Frontal cortex (tissue), 3 donors: ENCODE measurements at regions not wholly inside any gene's neighbourhood (a gene's known extent, or its start where the extent isn't known, plus 50 kb on each side); places are given as distances from the start of the nearest gene placed in this dataset.

Source experiments
- DNase-seq, 2 donors: peaks; one replicate each; pipeline ENCODE4 v3.0.0; 2012; ENCODE audit warnings: low spot score in 2 of 2
- FAIRE-seq: peaks from 2 replicates; lab custom pipeline; 2012; peaks lifted over from hg19 to GRCh38; lab: Jason Lieb, UNC
- donor health status: control.
- donor health status: control.
- donor health status: control.

DNA sequence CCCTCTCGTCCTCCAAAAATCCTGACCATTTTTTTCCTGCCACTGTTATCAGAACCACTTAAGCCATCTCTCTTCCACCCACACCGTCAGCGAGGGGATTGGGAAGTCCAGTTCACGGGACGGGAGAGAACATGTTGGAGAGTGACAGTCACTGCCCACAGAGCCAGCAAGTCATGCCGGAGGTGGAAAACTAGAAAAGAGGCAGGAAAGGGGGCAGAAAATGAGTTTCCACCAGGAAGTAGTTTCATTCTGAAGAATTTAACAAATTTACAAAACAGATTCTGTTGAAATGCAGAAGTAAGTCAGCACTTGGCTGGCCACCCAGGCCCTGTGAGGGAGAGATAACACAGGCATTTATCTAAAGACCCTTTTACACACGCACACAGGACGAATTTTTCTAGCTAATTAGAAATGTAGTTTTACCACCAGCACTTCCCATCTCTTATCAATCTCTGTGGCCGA is 431.3 kb downstream of the TSN start:
- DNase-seq (no peak), FAIRE-seq (no peak)

DNA sequence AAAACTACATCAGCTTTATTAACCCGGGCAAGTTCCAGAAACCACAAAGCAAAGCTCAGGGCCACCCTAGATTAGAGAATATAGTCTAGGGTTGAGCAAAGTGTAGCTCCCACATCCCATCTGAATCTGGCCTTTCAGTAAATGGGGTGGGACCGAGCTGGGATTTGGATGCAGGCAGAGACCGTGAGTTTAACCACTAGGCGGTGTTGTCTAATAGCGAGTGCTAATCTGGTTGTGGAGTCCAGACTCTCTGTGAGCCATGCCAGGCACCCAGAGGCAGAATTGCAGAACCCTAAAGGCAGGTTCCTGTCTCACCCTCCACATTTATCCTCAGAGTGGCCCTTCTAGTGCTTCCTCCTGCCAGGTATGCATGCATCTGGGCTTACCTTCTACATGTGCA is 435.9 kb downstream of the TSN start:
- no peak for DNase-seq
- FAIRE-seq: no peak

DNA sequence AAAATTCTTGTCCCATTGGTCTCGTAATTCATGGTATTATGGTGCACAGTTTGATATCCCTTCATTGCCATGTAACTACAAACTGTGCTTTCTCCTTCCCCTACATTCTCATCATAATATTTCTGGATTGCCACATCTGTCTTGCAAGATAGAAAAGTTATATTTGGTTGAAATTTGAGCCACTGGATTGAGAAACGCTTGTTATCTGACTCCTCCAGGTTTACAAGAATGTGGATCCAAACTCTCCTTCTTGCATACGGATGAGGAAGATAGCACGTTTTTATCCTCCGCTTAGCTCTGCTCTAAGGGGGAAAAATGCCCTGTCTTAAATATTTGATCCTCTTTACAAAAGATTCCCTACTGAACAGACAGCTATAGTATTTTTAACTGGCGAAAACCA is 438.2 kb downstream of the TSN start:
- FAIRE-seq: no peak
- no peak for DNase-seq

DNA sequence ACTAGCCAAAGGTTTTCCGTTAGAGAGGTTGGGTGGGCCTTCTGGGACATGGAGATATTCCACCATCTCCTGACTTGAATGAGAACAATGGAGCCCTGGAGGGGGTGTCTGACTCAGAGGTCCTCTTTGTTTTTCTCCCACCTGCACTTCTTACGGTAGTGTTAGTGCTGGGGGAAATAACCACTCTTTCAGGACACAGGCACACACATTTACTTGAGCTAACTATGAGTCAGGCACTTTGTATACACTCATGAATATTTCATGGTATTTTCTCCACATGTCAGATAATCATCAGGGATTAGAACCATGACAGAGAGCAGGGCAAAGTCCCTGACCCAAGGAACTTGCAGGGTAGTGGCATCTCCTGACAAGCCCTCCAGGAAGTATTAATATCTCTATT is 439.1 kb downstream of the TSN start:
- DNase-seq (no peak), FAIRE-seq (no peak)

DNA sequence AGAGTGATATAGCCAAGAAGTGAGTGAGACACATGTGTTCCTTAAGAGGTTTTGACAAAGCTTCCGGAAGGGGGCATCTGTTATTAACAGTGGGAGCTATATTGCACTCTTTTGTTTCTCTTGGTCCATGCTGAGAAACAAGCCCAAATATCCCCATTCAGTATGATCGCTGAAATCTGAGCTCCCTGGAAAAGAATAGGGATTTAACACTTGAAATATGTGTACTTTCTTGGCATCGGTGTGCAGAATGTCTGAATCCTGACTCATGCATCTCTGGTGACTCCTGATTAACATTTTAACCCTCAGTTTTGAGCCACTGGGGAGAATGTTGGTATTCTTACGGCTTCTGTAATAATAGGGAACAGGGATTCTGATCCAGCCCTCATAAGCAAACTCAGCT is 448.1 kb downstream of the TSN start:
- no peak for FAIRE-seq
- no peak for DNase-seq

DNA sequence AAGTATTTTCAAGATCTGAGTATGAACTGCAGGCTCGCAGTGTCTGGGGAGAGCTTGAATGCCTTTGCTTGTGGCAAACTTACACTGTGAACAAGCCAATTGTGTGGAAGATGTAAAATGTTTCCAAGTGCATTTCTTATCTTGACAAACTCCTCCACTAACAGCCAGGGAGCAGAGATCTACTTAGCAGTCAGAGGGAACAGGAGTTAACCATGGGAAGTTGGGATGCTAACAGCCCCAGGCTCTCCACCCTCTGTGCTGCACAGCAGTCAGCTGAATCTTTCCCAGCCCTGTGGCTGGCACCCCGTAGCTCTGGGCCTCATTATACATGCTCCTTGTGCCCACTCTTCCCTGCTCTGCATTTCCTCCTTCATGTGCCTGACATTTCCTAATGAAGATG is 450.2 kb downstream of the TSN start:
- FAIRE-seq: no peak
- DNase-seq: no peak

DNA sequence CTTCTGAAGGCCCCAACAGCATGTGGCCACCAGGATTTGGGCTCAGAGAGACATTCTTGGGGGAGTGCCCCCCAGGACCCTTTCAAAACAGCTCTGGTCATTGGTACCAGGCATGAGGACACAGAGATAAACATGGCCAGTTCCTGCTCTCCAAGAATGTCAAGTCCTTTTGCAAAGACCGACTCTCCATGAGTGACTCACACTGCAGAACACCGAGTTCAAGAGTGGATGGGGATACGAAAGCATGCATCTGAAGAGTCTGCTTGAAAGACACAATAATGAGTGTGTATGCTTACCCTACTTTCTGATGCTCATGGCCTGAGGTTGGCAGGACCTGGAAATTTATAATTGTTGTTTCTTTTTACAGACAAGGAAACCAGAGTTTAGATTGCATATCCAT is 450.6 kb downstream of the TSN start:
- FAIRE-seq (no peak), DNase-seq (no peak)

DNA sequence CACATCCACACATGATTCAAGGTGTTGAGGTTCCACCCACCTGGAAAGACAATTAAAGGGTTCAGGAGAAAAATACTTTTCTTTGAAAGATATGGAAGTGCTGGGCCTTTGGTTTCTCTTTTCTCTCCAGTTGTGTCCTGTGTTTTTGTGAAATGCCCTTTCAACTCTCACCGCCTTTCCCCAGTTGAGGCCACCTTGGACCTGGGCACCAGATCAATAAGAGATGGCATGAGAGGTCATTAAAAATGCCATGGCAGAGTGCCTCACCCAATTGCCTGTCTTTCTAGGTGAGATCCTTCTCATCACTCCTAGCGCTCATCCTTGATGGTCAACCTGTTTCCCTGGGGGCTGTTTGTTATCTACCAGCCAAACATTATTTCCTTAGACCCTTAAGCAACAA is 453.9 kb downstream of the TSN start:
- FAIRE-seq (no peak), DNase-seq (no peak)

DNA sequence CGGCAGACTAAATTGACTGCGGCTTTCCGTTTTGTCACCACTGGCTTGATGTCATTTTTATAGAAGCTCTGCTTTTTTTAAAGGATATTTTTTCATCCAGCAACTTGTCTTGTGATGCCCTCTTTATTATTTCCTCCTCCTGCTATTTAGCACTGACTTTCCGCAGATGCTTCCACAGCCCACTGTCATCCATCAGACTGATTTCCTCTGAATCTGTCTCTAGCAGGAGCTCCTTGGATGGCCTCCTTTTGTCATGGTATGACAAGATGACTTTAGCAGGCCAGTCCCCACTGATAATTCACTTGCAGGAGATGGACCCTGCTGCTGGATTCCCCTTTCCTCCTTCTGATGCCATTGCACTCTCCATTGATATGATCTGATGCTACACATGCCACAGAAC is 454.6 kb downstream of the TSN start:
- no peak for DNase-seq

DNA sequence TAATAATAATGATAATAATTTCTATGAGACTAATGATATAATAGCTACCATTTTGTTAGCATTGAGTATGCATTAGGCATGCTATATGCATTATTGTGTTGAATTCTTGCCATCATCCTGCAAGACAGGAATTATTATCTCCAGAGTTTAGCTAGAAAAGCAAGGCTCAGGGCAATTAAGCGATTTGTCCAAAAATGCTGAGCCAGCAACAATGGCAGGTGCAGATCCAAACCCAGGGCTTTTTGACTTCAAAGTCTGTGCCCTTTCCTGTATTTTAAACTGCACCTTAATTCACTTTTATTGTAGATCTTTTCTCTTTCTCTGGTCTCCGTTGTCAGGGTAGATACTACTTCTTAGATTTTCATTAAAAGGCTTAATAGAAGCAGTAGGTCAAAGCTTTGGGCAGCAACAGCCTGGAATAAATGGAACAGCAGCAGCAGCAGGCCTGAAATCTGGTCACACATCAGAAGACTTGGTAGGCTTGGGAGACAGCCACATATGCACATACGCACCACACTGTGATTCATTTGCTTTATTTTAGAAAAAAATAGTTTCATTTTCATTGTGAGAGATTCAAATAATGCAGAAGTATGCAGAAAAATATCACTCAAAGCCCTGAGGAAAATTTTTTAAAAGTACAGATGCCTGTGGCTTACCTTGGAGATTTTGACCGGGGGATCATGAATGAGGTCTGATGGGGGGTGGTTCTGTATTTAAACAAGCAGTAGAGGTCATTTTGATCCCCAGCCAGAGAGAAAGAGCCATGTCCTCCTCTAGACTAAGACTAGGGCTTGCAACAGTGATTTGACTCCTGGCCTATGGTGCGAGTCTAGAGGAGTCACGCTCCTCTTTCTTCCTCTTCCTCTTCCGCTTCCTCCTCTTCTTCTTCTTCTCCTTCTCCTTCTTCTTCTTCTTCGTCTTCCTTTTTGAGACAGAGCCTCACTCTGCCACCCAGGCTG is 455.7 kb downstream of the TSN start:
- FAIRE-seq (no peak), DNase-seq (no peak)

More for the DNA sequence above, 454.6 kb downstream of the TSN start:
- FAIRE-seq: no peak

DNA sequence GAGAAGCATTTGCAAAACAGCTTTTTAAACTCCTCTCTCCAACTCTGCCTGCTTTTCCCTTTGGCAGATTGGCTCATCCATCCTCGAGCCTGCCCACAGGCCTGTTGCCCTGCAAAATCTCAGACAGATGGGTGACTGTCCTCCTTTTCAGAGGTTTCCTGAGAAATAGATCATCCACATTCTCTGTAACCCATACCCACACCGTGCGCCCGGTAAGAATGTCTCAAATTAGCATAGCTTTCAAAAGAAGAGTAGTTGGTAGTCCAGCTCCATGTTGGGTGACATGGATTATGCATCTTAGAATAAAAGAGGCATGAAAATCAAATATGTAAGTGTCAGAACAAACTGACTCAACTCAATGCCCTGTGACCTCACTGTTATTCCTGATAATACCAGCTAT is 457.9 kb downstream of the TSN start:
- DNase-seq (no peak), FAIRE-seq (no peak)

DNA sequence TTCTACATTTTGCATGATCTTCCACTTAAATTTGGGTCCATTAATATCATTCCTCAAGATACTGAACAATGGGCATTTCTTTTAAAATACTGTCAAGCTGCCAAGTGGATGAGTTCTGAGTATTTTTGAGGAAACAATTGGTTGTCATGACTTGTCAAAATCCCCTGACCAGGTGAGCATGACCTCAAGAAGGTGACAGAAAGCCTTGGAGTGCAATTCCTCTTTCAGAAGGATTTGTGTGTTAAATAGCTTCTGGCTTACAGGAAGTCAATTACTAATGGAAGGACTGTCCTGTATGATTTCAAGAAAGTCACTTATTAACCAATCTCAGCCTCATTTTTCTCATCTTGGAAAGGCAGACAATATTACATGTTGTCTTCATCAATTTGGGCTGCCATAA is 460.6 kb downstream of the TSN start:
- FAIRE-seq (no peak), DNase-seq (no peak)

DNA sequence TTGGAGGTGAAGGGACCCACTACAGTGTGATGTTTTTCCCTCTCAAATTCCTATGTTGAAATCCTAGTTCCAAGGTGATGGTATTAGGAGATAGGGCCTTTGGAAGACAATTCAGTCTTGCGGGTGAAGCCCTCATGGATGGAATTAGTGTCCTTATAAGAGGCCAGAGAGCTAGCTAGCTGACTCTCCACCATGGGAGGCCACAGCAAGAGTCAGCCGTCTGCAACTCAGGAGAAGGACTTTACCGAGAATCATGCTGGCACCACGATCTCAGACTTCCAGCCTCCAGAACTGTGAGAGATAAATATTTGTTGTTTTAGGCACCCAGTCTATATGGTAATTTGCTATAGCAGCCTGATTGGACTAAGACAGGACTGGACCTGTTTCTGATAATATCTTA is 461.4 kb downstream of the TSN start:
- DNase-seq (no peak), FAIRE-seq (no peak)

DNA sequence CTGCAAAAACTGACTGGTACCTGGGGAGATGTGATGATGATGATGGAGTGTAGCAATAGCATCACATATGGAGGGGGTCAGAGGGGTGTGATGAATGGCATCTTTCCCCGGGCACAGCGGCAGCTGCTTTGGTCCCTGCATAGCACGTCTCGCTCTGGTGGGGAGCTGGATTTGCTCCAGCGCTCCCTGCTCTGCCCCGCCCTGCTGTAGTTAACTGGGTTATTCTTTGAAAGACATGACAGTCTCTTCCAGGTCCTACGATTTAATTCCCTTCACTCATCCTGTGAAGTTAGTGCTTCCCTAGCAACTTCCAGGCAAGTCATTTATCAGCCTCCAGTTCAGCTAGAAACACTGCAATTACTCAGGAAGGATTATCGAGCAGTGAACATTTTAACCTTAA is 463.1 kb downstream of the TSN start:
- no peak for FAIRE-seq
- no peak for DNase-seq

DNA sequence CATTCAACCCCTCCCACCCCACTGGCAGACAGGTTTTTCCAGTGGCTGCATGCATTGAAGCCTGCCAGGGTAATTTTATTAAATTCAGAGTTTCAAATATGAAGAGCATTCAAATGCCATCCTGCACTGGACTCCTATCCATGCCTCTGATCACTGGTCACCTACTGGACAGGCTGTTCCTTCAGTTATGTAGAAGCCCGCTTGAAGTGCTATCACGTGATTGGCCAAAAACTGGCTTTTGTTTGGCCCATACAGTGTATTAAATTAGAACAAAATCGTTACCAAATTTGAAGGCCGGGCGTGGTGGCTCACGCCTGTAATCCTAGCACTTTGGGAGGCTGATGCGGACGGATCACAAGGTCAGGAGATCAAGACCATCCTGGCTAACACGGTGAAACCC is 464.1 kb downstream of the TSN start:
- no peak for DNase-seq
- no peak for FAIRE-seq

DNA sequence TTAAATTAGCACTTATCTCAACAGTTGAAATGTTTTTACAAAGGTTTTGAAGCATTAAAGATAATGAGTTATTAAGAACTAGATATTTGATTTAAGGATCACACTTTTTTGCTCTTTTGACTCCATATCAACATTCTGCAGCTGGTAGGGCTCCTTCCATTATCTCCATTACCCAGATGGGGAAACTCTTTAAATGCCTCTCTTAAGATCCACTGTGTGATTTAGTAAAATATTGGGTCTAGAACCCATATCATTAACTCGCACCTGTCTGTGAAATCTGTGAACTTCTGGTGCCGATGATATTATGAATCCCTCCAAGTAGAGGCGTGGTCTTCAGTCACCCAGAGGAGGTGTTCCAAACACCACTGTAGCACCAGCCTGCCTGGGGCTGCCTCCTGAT is 466.2 kb downstream of the TSN start:
- no peak for DNase-seq
- FAIRE-seq: no peak

DNA sequence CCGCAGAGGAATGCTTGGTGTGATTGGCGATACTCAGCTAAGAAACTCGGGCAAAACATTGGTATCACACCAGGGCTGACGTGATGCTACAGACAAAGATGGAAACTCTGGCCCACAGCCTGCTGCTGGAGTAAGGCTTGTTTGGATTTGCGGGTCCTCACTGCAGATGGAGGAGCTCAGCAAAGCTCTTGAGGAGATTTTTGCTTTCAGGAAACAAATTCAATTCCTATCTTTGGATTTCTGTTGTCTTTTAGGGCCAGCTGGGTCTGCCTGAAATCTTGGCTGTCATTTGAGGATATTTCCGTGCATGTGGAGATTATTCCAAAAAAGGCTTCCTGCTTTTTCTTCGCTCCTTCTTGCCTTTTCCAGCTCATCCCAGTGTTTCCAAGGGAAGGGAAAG is 475.8 kb downstream of the TSN start:
- DNase-seq (no peak), FAIRE-seq (no peak)

DNA sequence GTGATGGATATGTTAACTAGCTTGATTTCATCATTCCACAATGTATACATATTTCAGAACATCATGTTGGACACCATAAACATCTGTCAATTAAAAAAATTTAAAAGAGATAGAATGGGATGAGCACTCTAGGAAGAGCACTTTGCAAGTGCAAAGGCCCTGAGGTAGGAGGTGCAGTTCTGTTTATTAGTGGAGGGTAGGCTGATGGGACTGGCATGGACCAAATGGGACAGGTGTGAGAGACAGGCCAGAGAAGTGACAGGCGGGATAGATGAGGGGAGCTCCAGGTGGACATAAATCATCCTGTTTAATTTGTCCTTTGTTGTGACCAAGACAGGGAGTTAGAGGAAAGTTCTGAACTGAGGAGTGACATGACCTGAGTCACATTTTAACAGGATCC is 477.9 kb downstream of the TSN start:
- FAIRE-seq: no peak
- no peak for DNase-seq

DNA sequence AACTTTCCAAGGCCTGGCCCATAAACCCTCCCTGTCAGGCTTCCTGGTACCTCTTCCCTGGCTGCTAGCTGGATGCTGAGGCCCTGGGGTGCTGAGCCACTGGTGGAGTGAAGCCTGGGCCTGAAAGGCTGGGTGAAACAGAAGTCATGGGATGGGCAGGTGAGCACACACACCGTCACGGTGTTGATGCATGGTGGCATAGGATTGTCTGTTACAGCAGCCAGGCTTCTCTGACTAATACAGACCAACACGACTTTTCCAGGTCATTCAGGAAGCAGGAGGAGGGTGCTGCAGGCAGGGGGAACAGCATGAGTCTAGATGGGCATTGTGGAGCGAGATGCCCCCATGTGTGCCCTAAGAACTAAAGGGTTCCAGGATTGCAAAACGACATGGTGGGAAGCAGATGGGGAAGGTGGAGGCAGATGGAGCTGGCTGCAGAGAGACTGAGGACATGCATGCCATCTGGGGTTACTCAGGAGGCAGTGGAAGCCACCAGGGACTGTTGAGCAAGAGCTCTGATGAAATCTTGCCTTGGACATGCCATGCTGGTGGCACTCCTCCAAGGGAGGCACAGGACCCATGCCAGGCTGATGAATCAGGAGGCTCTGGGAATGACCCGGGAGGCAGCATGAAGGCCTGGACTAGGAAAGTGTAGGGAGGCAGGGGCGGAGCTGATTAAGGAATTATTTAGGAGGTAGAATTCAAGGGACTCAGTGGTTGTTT is 480.9 kb downstream of the TSN start:
- FAIRE-seq (no peak), DNase-seq (no peak)

DNA sequence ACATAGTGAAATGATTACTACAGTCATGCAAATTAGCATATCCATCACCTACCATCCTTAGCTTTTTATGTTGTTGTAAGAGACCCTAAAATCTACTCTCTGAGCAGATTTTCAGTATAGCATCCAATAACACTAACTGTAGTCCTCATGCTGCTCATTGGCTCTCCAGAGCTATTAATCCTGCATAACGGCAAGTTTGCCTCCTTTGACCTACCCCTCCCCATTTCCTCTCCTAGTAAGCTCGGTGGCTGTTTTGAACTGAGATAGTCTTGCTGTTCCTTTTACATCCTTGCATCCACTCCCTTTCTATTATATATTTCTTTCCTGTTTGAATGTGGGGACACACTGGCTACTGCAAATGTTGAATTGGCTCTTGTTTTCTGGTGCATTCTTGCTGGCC is 481.5 kb downstream of the TSN start:
- no peak for FAIRE-seq

DNA sequence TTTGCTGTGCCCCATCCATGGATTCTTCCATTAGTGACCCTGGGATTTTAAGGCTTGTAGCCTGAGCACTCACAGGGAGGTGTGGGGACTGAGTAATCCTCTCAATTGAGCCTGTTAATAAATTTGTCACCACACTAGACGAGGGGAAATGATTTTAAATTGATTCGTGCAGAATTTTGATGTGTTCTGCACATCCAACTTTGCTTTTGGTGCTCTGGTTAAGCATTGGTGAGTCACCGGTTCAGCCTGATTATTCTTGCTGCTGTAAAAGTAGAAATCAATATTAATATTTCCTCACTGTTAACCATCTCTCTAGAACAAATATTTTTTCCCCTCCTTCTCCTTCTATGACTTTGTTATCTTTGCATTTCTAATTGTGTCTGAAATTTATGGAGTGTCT is 482.0 kb downstream of the TSN start:
- FAIRE-seq (no peak), DNase-seq (no peak)

More for the DNA sequence above, 481.5 kb downstream of the TSN start:
- DNase-seq: no peak
